CD14-positive monocyte (primary cell): ENCODE measurements at regions not wholly inside any gene's neighbourhood (a gene's known extent, or its start where the extent isn't known, plus 50 kb on each side); places are given as distances from the start of the nearest gene placed in this dataset.

ENCODE experiments used
- DNase-seq, 3 donors: peaks; one replicate each; pipeline ENCODE4 v3.0.0-alpha.2; 2011 to 2022
- H2AFZ ChIP-seq: 2 replicates; pipeline ENCODE4 v1.6.0; 2012; ENCODE audit warnings: mild to moderate bottlenecking, low read depth, low read length, inconsistent platforms; ENCODE audit not compliant: insufficient read depth, poor library complexity, severe bottlenecking
- H3K27ac ChIP-seq, 2 donors: 1 replicate in 1 of 2; 2 replicates in 1 of 2; pipeline ENCODE4 v1.5.1; 2012 to 2013; ENCODE audit warnings: low read length in 2 of 2, control low read depth in 1 of 2, inconsistent platforms in 1 of 2, low read depth in 1 of 2, mild to moderate bottlenecking in 1 of 2
- H3K27me3 ChIP-seq, 2 donors: one replicate each; pipeline versions ENCODE4 v1.6.0 to v1.6.1; 2011 to 2013; ENCODE audit warnings: low read length in 2 of 2; ENCODE audit not compliant: control insufficient read depth in 2 of 2, insufficient read depth in 2 of 2
- H3K36me3 ChIP-seq, 2 donors: replicated peaks in 1 of 2; 1 replicate in 1 of 2; 2 replicates in 1 of 2; pipeline versions ENCODE4 v1.5.1 to v1.6.1; 2012 to 2013; ENCODE audit warnings: low read length in 2 of 2, control low read depth in 1 of 2, inconsistent platforms in 1 of 2, mild to moderate bottlenecking in 1 of 2; ENCODE audit not compliant: insufficient read depth in 2 of 2, control insufficient read depth in 1 of 2
- H3K4me1 ChIP-seq, 2 donors: 1 replicate in 1 of 2; 2 replicates in 1 of 2; pipeline versions ENCODE4 v1.5.1 to v1.6.1; 2012 to 2013; ENCODE audit warnings: low read length in 2 of 2, control low read depth in 1 of 2, inconsistent platforms in 1 of 2, mild to moderate bottlenecking in 1 of 2, moderate library complexity in 1 of 2; ENCODE audit not compliant: insufficient read depth in 2 of 2, control insufficient read depth in 1 of 2
- H3K4me2 ChIP-seq: replicated peaks from 2 replicates; pipeline ENCODE3; 2012; ENCODE audit warnings: low read length, moderate library complexity, mild to moderate bottlenecking; ENCODE audit not compliant: poor library complexity, severe bottlenecking; ENCODE audit errors: extremely low read depth
- H3K4me3 ChIP-seq, 3 experiments: fragments of 200-600 bp in 1 of 3; sonication (generic) in 1 of 3; replicated peaks in 1 of 3; 1 replicate in 2 of 3; 2 replicates in 1 of 3; pipeline ENCODE4 v1.5.1; 2011 to 2013; ENCODE audit warnings: low read length in 3 of 3, mild to moderate bottlenecking in 3 of 3, control low read depth in 2 of 3, low read depth in 2 of 3, inconsistent platforms in 1 of 3, moderate library complexity in 1 of 3
- H3K79me2 ChIP-seq: 2 replicates; pipeline ENCODE4 v1.6.0; 2012; ENCODE audit warnings: mild to moderate bottlenecking, control low read depth, inconsistent platforms, low read length, moderate library complexity; ENCODE audit not compliant: insufficient read depth
- H3K9ac ChIP-seq: 2 replicates; pipeline ENCODE4 v1.6.0; 2017; ENCODE audit warnings: low read length, mild to moderate bottlenecking; ENCODE audit not compliant: insufficient read depth, poor library complexity, severe bottlenecking
- H3K9me3 ChIP-seq, 2 donors: replicated peaks in 1 of 2; 1 replicate in 1 of 2; 2 replicates in 1 of 2; pipeline versions ENCODE4 v1.5.1 to v1.6.1; 2012 to 2013; ENCODE audit warnings: low read length in 2 of 2, control low read depth in 1 of 2; ENCODE audit not compliant: control insufficient read depth in 1 of 2, insufficient read depth in 1 of 2
- H4K20me1 ChIP-seq: 2 replicates; pipeline ENCODE4 v1.6.0; 2012; ENCODE audit warnings: mild to moderate bottlenecking, low read length, control low read depth, moderate library complexity; ENCODE audit not compliant: insufficient read depth
- H3K27ac Mint-ChIP-seq, 7 donors: one replicate each; pipeline ENCODE4 v1.8.0; 2020; ENCODE audit warnings: mild to moderate bottlenecking in 7 of 7, mixed read lengths in 7 of 7, moderate library complexity in 6 of 7, inconsistent platforms in 2 of 7
- H3K27me3 Mint-ChIP-seq, 3 donors: one replicate each; pipeline ENCODE4 v1.8.0; 2021 to 2022; ENCODE audit warnings: low read depth in 3 of 3, mild to moderate bottlenecking in 3 of 3, mixed read lengths in 3 of 3, moderate library complexity in 3 of 3, inconsistent platforms in 1 of 3
- H3K36me3 Mint-ChIP-seq, 2 donors: one replicate each; pipeline ENCODE4 v1.8.0; 2020; ENCODE audit warnings: mixed read lengths in 2 of 2, inconsistent platforms in 1 of 2, mild to moderate bottlenecking in 1 of 2
- H3K4me1 Mint-ChIP-seq: one replicate; pipeline ENCODE4 v1.8.0; 2020; ENCODE audit warnings: mild to moderate bottlenecking, mixed read lengths
- H3K4me3 Mint-ChIP-seq, 2 donors: one replicate each; pipeline ENCODE4 v1.8.0; 2020; ENCODE audit warnings: mild to moderate bottlenecking in 2 of 2, mixed read lengths in 2 of 2, moderate library complexity in 1 of 2
- H3K9me3 Mint-ChIP-seq, 7 donors: one replicate each; pipeline ENCODE4 v1.8.0; 2020 to 2022; ENCODE audit warnings: mixed read lengths in 7 of 7, mild to moderate bottlenecking in 6 of 7, moderate library complexity in 6 of 7, inconsistent platforms in 2 of 7
- WGBS: methylation state at CpG from one replicate; pipeline ENCODE4 v1.1.5; 2013; ENCODE audit warnings: missing lambda C conversion rate; ENCODE audit not compliant: insufficient coverage; 5-methylcytosine and 5-hydroxymethylcytosine counted together
- intact Hi-C, 2 donors: fragments of 100-400 bp; cut with micrococcal nuclease; formaldehyde crosslinking; loops; one replicate each; pipeline versions ENCODE4 v1.15.0 to v1.15.1; 2023
- TF ChIP-seq, protein P1 (sequence below): fragments of 200-600 bp; IDR thresholded peaks from one replicate; pipeline ENCODE4 v1.8.0; 2022; ENCODE audit warnings: antibody characterized with exemption, mild to moderate bottlenecking

DNA sequence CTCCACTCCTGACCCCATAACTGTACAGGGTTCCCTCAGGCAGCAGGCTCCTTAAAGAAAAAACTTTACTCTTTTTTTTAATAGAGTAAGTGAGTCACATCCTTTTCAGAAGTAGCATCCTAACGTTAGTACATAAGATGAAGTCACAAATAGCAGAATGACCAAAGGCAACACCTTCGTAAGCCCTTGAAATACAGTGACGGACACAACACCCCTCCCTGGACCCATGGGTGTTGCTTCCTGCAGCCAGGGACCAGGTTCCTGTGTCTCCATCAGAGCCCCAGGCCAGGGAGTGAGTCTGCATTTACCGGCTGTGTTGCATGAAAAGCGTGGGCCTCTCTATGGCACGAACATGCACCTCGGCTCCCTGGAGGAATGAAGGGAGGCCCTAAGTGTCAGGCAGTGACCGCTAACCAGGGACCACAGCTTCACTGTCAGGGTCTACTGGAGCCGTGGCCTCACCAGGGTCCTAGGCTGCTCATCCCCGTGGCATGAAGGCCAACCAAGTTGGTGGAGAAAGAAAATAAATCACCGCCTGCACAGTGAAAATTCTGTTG is 340.0 kb upstream of the SFSWAP start:
- H3K79me2 ChIP-seq, result no peaks in the 10 kb centered on the region
- H2AFZ ChIP-seq, result no peak overlapping the region
- no peak overlapping the region for H3K4me3 ChIP-seq
- H3K36me3 ChIP-seq, result no peaks in the 10 kb centered on the region
- H3K27ac ChIP-seq, result no peak overlapping the region
- Mint-ChIP-seq H3K27me3 (peaks cover 1 to 5% (median 2%) of the 10 kb centered on the region in 3 donors), H3K4me1 (no peaks in the 10 kb centered on the region), H3K9me3 (peaks cover 0 to 2% (median 0%) of the 10 kb centered on the region in 7 donors), H3K27ac (no peak overlapping the region), H3K4me3 (no peak overlapping the region), H3K36me3 (no peaks in the 10 kb centered on the region)
- no peak overlapping the region for H3K4me2 ChIP-seq
- TF ChIP-seq, protein P1, sequence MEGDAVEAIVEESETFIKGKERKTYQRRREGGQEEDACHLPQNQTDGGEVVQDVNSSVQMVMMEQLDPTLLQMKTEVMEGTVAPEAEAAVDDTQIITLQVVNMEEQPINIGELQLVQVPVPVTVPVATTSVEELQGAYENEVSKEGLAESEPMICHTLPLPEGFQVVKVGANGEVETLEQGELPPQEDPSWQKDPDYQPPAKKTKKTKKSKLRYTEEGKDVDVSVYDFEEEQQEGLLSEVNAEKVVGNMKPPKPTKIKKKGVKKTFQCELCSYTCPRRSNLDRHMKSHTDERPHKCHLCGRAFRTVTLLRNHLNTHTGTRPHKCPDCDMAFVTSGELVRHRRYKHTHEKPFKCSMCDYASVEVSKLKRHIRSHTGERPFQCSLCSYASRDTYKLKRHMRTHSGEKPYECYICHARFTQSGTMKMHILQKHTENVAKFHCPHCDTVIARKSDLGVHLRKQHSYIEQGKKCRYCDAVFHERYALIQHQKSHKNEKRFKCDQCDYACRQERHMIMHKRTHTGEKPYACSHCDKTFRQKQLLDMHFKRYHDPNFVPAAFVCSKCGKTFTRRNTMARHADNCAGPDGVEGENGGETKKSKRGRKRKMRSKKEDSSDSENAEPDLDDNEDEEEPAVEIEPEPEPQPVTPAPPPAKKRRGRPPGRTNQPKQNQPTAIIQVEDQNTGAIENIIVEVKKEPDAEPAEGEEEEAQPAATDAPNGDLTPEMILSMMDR, result no peak
- no peak for DNase-seq
- no peaks in the 10 kb centered on the region for H3K9me3 ChIP-seq
- no peak overlapping the region for H3K9ac ChIP-seq
- no peaks in the 10 kb centered on the region for H3K4me1 ChIP-seq
- no peaks in the 10 kb centered on the region for H3K27me3 ChIP-seq
- no peaks in the 10 kb centered on the region for H4K20me1 ChIP-seq
- 78% methylated on average over 9 of the region's 11 CpGs for WGBS
- intact Hi-C loops, result no loop called here

DNA sequence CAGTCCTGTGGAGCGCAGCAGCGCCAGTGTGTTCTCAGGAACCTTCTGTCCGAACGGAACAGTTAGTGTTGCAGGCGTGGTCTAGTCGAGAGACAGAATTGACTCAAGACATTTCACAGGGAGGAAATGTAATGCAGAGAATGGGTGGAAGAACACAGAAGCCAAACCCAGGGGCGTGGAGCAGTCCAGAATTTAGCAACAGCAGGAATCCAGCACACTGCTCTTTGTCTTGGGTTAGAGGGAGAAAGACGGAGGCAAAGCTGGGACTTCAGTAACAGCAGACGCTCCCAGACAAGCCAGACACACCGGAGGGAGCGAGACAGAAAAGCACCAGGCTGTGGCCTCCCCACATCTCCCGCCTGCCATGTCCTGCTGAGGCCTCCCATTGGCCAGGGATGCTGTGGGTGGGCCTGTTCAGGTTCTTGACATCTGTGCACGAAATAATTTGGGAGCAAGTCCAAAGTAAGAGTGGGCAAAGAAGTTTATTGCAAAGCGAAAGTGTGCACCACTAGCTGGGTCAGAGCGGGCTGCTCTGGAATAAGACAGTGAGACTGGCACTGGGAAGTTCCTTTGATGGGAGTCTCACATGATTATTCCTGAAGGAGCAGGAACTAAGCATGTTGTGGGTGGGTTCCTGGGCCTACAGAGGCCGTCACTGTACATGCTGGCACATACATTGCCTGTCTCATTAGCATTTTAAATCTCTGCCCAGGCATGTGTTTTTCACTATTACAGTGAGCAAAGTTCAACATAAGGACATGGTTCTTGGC is 339.3 kb upstream of the SFSWAP start:
- no peaks in the 10 kb centered on the region for H3K36me3 Mint-ChIP-seq
- no peak overlapping the region for H3K4me3 Mint-ChIP-seq
- H3K9ac ChIP-seq, result no peak overlapping the region

More for the DNA sequence above, 339.3 kb upstream of the SFSWAP start:
- Histone ChIP-seq H3K27me3 (no peaks in the 10 kb centered on the region), H3K9me3 (no peaks in the 10 kb centered on the region), H3K4me2 (no peak overlapping the region), H3K36me3 (no peaks in the 10 kb centered on the region), H3K4me3 (no peak overlapping the region), H3K4me1 (no peaks in the 10 kb centered on the region), H3K27ac (no peak overlapping the region), H3K79me2 (no peaks in the 10 kb centered on the region), H4K20me1 (no peaks in the 10 kb centered on the region), H2AFZ (no peak overlapping the region)
- TF ChIP-seq, protein P1, result no peak
- H3K27me3 Mint-ChIP-seq, result peaks cover 0 to 5% (median 2%) of the 10 kb centered on the region in 3 donors
- no peak overlapping the region for H3K27ac Mint-ChIP-seq
- intact Hi-C loops, result no loop called here
- DNase-seq, result no peak
- H3K4me1 Mint-ChIP-seq, result no peaks in the 10 kb centered on the region
- WGBS, result 93% methylated on average over 16 of the region's 16 CpGs
- H3K9me3 Mint-ChIP-seq, result peaks cover 0 to 2% (median 0%) of the 10 kb centered on the region in 7 donors
